ENCODE measurements at regions not wholly inside any gene's neighbourhood (a gene's known extent, or its start where the extent isn't known, plus 50 kb on each side); places are given as distances from the start of the nearest gene placed in this dataset.

DNA sequence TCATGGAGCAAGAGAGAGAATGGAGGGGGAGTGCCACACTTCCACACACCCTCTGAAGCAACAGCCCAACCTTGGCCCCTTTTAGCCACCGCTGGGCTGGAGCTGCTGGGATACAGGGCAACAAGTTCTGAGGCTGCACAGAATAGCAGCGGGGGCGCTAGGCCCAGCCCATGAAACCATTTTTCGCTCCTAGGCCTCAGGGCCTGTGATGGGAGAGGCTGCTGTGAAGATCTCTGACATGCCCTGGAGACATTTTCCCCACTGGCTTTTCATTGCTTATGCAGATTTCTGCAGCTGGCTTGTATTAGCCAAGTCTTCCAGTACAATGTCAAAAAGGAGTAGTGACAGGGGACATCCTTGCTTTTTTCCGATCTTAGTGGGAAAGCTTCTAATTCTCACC is 202.3 kb upstream of the B3GALT2 start:
- TF ChIP-seq, protein P1, sequence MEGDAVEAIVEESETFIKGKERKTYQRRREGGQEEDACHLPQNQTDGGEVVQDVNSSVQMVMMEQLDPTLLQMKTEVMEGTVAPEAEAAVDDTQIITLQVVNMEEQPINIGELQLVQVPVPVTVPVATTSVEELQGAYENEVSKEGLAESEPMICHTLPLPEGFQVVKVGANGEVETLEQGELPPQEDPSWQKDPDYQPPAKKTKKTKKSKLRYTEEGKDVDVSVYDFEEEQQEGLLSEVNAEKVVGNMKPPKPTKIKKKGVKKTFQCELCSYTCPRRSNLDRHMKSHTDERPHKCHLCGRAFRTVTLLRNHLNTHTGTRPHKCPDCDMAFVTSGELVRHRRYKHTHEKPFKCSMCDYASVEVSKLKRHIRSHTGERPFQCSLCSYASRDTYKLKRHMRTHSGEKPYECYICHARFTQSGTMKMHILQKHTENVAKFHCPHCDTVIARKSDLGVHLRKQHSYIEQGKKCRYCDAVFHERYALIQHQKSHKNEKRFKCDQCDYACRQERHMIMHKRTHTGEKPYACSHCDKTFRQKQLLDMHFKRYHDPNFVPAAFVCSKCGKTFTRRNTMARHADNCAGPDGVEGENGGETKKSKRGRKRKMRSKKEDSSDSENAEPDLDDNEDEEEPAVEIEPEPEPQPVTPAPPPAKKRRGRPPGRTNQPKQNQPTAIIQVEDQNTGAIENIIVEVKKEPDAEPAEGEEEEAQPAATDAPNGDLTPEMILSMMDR (IDR thresholded peaks at IDR 0.05), result no peak
- no peak for TF ChIP-seq POLR2A (IDR thresholded peaks at IDR 0.05)
